ENCODE measurements at regions not wholly inside any gene's neighbourhood (a gene's known extent, or its start where the extent isn't known, plus 50 kb on each side); places are given as distances from the start of the nearest gene placed in this dataset.

DNA sequence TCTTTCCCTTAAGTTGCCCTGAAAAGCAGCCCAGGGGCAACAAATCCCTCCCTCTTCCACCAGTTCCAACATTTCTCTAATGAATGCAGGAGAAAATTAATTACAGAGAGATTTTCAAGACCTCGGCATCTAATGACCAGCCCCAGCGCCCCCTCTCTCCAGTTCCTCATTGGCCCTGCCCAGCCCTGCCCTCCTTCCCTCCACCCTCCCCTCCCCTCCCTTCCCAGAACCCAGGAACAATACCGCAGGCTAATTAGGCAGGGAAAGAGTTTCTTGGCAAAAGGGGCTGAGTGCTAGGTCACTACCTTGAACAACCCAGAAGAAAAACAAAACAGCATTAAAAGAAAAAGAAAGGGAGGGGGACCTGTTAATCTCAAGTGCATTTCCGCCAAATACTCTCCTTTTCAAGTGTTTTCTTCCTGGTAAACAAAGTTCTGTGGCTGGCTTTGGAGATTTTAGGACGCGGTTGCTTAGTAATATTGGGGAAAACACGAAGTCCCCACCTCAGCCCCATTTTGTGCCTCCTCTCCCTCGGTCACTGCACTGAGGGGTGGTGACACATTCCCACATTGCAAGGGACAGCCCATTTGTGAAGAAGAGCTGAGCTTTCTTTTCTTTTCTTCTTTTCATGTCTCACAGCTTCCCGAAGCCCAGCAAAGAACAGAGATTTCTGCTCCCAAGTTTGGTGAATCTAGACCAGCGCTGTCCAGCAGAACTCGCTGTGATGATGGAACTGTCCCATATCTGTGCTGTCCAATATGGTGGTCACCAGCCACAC, 215.4 kb downstream of the SOX9 start:
- TF ChIP-seq POLR2AphosphoS5 (IDR thresholded peaks at IDR 0.05; ENCODE audit: insufficient read depth, low read depth, low read length) (no peak), MYC (IDR thresholded peaks at IDR 0.05; ENCODE audit: low read depth, low read length) (no peak), JUN (IDR thresholded peaks at IDR 0.05; ENCODE audit: borderline replicate concordance, insufficient read depth, insufficient read length, low read depth) (no peak), FOS (IDR thresholded peaks at IDR 0.05; ENCODE audit: borderline replicate concordance, insufficient read depth, low read length) (no peak), EZH2 (IDR thresholded peaks at IDR 0.05; ENCODE audit: borderline replicate concordance, low read depth, low read length, severe bottlenecking) (no peak), POLR2A (IDR thresholded peaks at IDR 0.05; ENCODE audit: low read depth, low read length) (no peak), GATA2 (IDR thresholded peaks at IDR 0.05; ENCODE audit: insufficient read depth, insufficient read length, low read depth, low read length) (no peak)
- TF ChIP-seq, protein P1, sequence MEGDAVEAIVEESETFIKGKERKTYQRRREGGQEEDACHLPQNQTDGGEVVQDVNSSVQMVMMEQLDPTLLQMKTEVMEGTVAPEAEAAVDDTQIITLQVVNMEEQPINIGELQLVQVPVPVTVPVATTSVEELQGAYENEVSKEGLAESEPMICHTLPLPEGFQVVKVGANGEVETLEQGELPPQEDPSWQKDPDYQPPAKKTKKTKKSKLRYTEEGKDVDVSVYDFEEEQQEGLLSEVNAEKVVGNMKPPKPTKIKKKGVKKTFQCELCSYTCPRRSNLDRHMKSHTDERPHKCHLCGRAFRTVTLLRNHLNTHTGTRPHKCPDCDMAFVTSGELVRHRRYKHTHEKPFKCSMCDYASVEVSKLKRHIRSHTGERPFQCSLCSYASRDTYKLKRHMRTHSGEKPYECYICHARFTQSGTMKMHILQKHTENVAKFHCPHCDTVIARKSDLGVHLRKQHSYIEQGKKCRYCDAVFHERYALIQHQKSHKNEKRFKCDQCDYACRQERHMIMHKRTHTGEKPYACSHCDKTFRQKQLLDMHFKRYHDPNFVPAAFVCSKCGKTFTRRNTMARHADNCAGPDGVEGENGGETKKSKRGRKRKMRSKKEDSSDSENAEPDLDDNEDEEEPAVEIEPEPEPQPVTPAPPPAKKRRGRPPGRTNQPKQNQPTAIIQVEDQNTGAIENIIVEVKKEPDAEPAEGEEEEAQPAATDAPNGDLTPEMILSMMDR (IDR thresholded peaks at IDR 0.05; ENCODE audit: extremely low read depth in 1 of 2, insufficient read depth in 1 of 2, low read depth in 1 of 2, low read length in 2 of 2): no peak
- TF ChIP-seq, protein P2, sequence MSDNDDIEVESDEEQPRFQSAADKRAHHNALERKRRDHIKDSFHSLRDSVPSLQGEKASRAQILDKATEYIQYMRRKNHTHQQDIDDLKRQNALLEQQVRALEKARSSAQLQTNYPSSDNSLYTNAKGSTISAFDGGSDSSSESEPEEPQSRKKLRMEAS (IDR thresholded peaks at IDR 0.05; ENCODE audit: insufficient read depth, insufficient read length): no peak
- Histone ChIP-seq H3K4me2 (ENCODE audit: insufficient read depth, low read length) (no peak overlapping the region), H3K27me3 (ENCODE audit: control insufficient read depth in 2 of 2, insufficient read depth in 2 of 2, low read length in 2 of 2) (peaks cover 7 to 38% of the 10 kb centered on the region in 2 experiments), H3K4me1 (ENCODE audit: control insufficient read depth, extremely low read depth, insufficient read depth, low read length) (peaks cover 10% of the 10 kb centered on the region), H3K27ac (ENCODE audit: insufficient read depth, low read depth, low read length) (no peak overlapping the region), H3K9ac (replicated peaks; ENCODE audit: extremely low read depth, insufficient read depth, low read length) (no peak overlapping the region), H3K9me1 (replicated peaks; ENCODE audit: control insufficient read depth, extremely low read depth, insufficient read depth, low read length) (no peaks in the 10 kb centered on the region), H3K9me3 (replicated peaks; ENCODE audit: control insufficient read depth, insufficient read depth, low read length) (no peaks in the 10 kb centered on the region), H3K79me2 (ENCODE audit: control insufficient read depth, insufficient read depth, low read length) (no peaks in the 10 kb centered on the region), H2AFZ (ENCODE audit: low read depth, low read length) (no peak overlapping the region), H3K4me3 (replicated peaks in 1 of 3; ENCODE audit: insufficient read depth in 1 of 3, low read depth in 1 of 3, low read length in 3 of 3) (no peak overlapping the region), H4K20me1 (replicated peaks; ENCODE audit: control insufficient read depth, extremely low read depth, insufficient read depth, low read length) (no peaks in the 10 kb centered on the region), H3K36me3 (ENCODE audit: control insufficient read depth in 2 of 2, extremely low read depth in 1 of 2, insufficient read depth in 2 of 2, low read length in 2 of 2) (no peaks in the 10 kb centered on the region)
- FAIRE-seq (no peak), DNase-seq (ENCODE audit: low read depth, low spot score) (no peak)
- CTCF ChIA-PET: no interaction called here
- POLR2A ChIA-PET: no interaction called here
- intact Hi-C loops (cut with micrococcal nuclease) (loop anchor here (5.0 to 10.0 kb wide), 2 partner anchors 56 to 1701 kb away; no protein-coding TSS in a partner anchor), dilution Hi-C loops (cut with MboI; ENCODE audit: extremely low pct_ligation_motif_present, low sequenced_read_pairs) (no loop called here)
- BruUV-seq (replicated peaks): no TSS peak
